ENCODE measurements at regions not wholly inside any gene's neighbourhood (a gene's known extent, or its start where the extent isn't known, plus 50 kb on each side); places are given as distances from the start of the nearest gene placed in this dataset.
A peak's percentile ranks its signal among the peaks of the same experiment; 100 is the strongest.

DNA sequence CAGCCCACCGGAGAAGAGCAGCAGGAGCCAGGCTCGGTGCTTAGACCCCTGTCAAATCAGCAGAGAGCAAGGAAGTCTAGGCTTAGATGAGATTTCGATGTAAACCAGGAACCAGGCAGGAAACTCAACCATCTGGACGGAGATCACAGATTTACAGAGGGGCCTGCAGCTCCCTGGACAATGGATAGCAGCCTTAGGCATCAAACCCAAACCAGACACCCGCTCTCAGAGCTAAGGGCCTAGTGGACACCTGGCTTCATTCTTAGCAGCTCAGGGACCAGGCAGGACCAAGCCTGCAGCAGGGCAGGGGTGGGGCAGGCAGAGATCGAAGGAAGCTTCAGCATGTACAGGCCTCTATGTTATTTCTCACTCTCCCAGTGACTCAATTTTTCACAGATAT lies 127.8 kb upstream of the FMN2 start:
- Histone ChIP-seq H3K36me3 (ENCODE audit: control insufficient read depth, insufficient read depth, low read length) (no peaks in the 10 kb centered on the region), H3K4me1 (no peaks in the 10 kb centered on the region), H3K9ac (no peak overlapping the region), H3K4me3 (ENCODE audit: low read depth, low read length) (no peak overlapping the region), H3K4me2 (ENCODE audit: low read length) (no peak overlapping the region), H2AFZ (no peak overlapping the region), H3K9me3 (ENCODE audit: control insufficient read depth, low read length) (no peaks in the 10 kb centered on the region), H3K79me2 (no peaks in the 10 kb centered on the region), H3K27ac (no peak overlapping the region), H3K27me3 (ENCODE audit: control insufficient read depth, insufficient read depth, low read length) (no peaks in the 10 kb centered on the region)
- no peak for TF ChIP-seq CTCF (IDR thresholded peaks at IDR 0.05)

DNA sequence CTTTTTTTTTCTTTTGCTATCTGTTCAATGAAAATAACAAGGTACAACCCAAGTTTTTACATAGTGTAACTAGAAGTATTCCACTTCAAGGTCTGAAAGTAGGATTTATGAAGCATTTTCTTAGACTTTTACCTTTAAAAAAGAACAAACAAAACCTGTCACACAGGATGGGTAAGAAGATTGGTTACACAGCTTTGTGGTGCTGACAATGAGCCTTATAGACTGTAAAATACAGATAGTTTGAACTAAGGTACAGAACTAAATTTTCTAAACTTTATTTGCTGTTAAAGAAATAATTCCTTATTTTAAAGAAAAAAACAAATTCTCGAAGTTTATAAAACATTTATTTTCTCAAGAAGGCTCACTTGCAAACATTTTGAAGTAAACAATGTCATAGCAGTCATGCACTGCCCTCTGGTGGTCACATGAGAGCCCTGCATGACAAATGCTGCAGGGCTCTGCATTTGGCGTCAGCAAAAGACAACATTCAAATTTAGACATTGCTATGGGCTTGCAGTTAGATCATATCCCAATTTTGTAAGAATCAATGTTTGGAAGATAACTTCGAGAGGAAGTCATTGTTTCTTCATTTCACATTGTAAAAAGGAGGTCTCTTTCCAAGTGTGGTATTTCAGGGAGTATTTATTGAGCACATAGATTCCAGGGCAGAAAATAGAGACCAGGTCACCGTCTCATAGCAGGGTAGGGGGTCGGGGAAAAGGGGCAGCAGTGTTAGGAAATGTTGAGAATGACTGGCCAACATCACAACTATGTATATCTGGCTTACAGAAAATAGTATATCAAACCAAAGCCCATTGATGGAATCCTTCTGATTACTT lies 115.3 kb upstream of the FMN2 start:
- Histone ChIP-seq H3K36me3 (ENCODE audit: control insufficient read depth, insufficient read depth, low read length) (no peaks in the 10 kb centered on the region), H3K9ac (no peak overlapping the region), H2AFZ (no peak overlapping the region), H3K79me2 (no peaks in the 10 kb centered on the region), H3K9me3 (ENCODE audit: control insufficient read depth, low read length) (no peaks in the 10 kb centered on the region), H3K4me3 (ENCODE audit: low read depth, low read length) (no peak overlapping the region), H3K4me2 (ENCODE audit: low read length) (no peak overlapping the region), H3K27me3 (ENCODE audit: control insufficient read depth, insufficient read depth, low read length) (no peaks in the 10 kb centered on the region), H3K4me1 (no peaks in the 10 kb centered on the region), H3K27ac (no peak overlapping the region)
- TF ChIP-seq CTCF (IDR thresholded peaks at IDR 0.05), result peak; percentile 86

DNA sequence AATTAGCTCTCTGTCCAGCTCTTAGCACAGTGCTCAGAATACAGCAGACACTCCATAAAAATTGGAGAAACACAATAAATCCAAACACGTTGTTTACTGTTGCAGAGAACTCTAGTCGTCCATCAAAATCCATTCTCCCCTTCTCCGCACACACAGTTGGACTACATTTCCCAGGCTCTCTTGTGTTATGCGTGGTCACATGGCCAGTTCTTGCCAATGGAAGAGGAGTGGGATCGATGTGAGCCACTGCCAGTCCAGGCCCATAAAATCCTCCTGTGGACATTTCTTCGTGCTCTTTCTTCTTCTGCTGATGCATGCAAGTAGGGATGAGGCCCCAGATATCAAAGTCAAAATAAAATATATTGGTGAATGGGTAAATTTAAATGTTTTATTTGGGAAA lies 114.3 kb upstream of the FMN2 start:
- H3K9me3 ChIP-seq (ENCODE audit: control insufficient read depth, low read length), result no peaks in the 10 kb centered on the region
- no peaks in the 10 kb centered on the region for H3K79me2 ChIP-seq
- H3K4me2 ChIP-seq (ENCODE audit: low read length), result no peak overlapping the region
- TF ChIP-seq CTCF (IDR thresholded peaks at IDR 0.05), result no peak
- no peaks in the 10 kb centered on the region for H3K36me3 ChIP-seq (ENCODE audit: control insufficient read depth, insufficient read depth, low read length)
- H3K4me1 ChIP-seq, result no peaks in the 10 kb centered on the region
- no peak overlapping the region for H3K4me3 ChIP-seq (ENCODE audit: low read depth, low read length)
- no peak overlapping the region for H3K9ac ChIP-seq
- H3K27me3 ChIP-seq (ENCODE audit: control insufficient read depth, insufficient read depth, low read length), result no peaks in the 10 kb centered on the region
- no peak overlapping the region for H3K27ac ChIP-seq
- H2AFZ ChIP-seq, result no peak overlapping the region

GRCh38 chr1:239979456-239979855 lies 112.2 kb upstream of the FMN2 start:
- H3K36me3 ChIP-seq (ENCODE audit: control insufficient read depth, insufficient read depth, low read length), result no peaks in the 10 kb centered on the region
- no peak overlapping the region for H3K27ac ChIP-seq
- H3K4me1 ChIP-seq, result no peaks in the 10 kb centered on the region
- H3K27me3 ChIP-seq (ENCODE audit: control insufficient read depth, insufficient read depth, low read length), result no peaks in the 10 kb centered on the region
- no peak for TF ChIP-seq CTCF (IDR thresholded peaks at IDR 0.05)
- no peak overlapping the region for H3K4me2 ChIP-seq (ENCODE audit: low read length)
- no peak overlapping the region for H3K9ac ChIP-seq
- no peaks in the 10 kb centered on the region for H3K79me2 ChIP-seq
- no peak overlapping the region for H3K4me3 ChIP-seq (ENCODE audit: low read depth, low read length)
- H3K9me3 ChIP-seq (ENCODE audit: control insufficient read depth, low read length), result no peaks in the 10 kb centered on the region
- no peak overlapping the region for H2AFZ ChIP-seq

DNA sequence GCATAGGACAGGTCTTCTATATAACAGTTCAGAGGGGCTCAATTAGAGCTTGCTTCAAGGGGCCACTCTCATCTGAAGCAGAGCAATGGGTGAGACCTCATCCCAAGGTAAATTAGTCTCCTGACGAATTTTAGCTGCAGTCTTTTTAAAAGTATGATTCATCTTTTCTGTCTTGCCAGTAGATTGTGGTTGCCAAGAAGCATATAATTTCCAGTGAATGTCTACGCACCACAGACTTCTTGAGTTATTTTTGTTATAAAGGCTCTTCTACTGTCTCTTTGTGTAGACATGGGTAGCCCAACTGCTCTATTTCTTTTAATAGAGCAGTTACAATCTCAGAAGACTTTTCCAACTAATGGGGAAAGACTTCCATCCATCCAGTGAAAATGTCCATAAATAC lies 108.9 kb upstream of the FMN2 start:
- no peaks in the 10 kb centered on the region for H3K27me3 ChIP-seq (ENCODE audit: control insufficient read depth, insufficient read depth, low read length)
- H3K4me3 ChIP-seq (ENCODE audit: low read depth, low read length), result no peak overlapping the region
- no peak overlapping the region for H3K27ac ChIP-seq
- no peak overlapping the region for H3K9ac ChIP-seq
- H3K4me2 ChIP-seq (ENCODE audit: low read length), result no peak overlapping the region
- H3K79me2 ChIP-seq, result no peaks in the 10 kb centered on the region
- H3K9me3 ChIP-seq (ENCODE audit: control insufficient read depth, low read length), result no peaks in the 10 kb centered on the region
- H2AFZ ChIP-seq, result no peak overlapping the region
- H3K4me1 ChIP-seq, result no peaks in the 10 kb centered on the region
- no peak for TF ChIP-seq CTCF (IDR thresholded peaks at IDR 0.05)
- H3K36me3 ChIP-seq (ENCODE audit: control insufficient read depth, insufficient read depth, low read length), result no peaks in the 10 kb centered on the region
